Mesenchymal stem cell (in vitro differentiated cells and primary cell): ENCODE measurements at regions not wholly inside any gene's neighbourhood (a gene's known extent, or its start where the extent isn't known, plus 50 kb on each side); places are given as distances from the start of the nearest gene placed in this dataset.
"Not testable (repeated sequence)": the region's sequence is repeated elsewhere in the genome, so short reads cannot be mapped to it uniquely, and the experiment has no call there.

Experiments
- DNase-seq: peaks from one replicate; pipeline ENCODE4 v3.0.0-alpha.2; 2013
- H2AFZ ChIP-seq: one replicate; pipeline ENCODE4 v1.6.1; 2013; ENCODE audit warnings: low read depth, mild to moderate bottlenecking, control low read depth, inconsistent platforms, low read length, moderate library complexity
- H2AK5ac ChIP-seq: 2 replicates; pipeline ENCODE4 v1.6.1; 2013; ENCODE audit warnings: low read length, moderate library complexity, mild to moderate bottlenecking, inconsistent platforms; ENCODE audit not compliant: severe bottlenecking
- H2BK120ac ChIP-seq: one replicate; pipeline ENCODE4 v1.6.1; 2013; ENCODE audit warnings: low read depth, mild to moderate bottlenecking, inconsistent platforms, low read length, moderate library complexity
- H2BK12ac ChIP-seq, 2 experiments: one replicate each; pipeline ENCODE4 v1.6.1; 2013; ENCODE audit warnings: inconsistent platforms in 2 of 2, low read length in 2 of 2, mild to moderate bottlenecking in 2 of 2, moderate library complexity in 2 of 2, control low read depth in 1 of 2
- H2BK15ac ChIP-seq: one replicate; pipeline ENCODE4 v1.6.1; 2013; ENCODE audit warnings: mild to moderate bottlenecking, low read depth, inconsistent platforms; ENCODE audit not compliant: poor library complexity, severe bottlenecking
- H2BK5ac ChIP-seq: 2 replicates; pipeline ENCODE4 v1.6.1; 2013; ENCODE audit warnings: low read depth, mild to moderate bottlenecking, low read length, control low read depth, inconsistent platforms; ENCODE audit not compliant: poor library complexity, severe bottlenecking
- H3K14ac ChIP-seq, 2 experiments: one replicate each; pipeline ENCODE4 v1.6.1; 2013; ENCODE audit warnings: inconsistent platforms in 2 of 2, low read length in 2 of 2, control low read depth in 1 of 2, mild to moderate bottlenecking in 1 of 2, moderate library complexity in 1 of 2
- H3K18ac ChIP-seq, 2 experiments: one replicate each; pipeline ENCODE4 v1.6.1; 2013; ENCODE audit warnings: inconsistent platforms in 2 of 2, low read length in 2 of 2, control low read depth in 1 of 2, low read depth in 1 of 2, mild to moderate bottlenecking in 1 of 2
- H3K23ac ChIP-seq, 2 experiments: one replicate each; pipeline ENCODE4 v1.6.1; 2013; ENCODE audit warnings: inconsistent platforms in 2 of 2, low read length in 2 of 2, mild to moderate bottlenecking in 2 of 2, moderate library complexity in 2 of 2, control low read depth in 1 of 2
- H3K27ac ChIP-seq: 2 replicates; pipeline ENCODE4 v1.5.1; 2013; ENCODE audit warnings: mild to moderate bottlenecking, moderate library complexity, low read length, control low read depth, inconsistent platforms; ENCODE audit not compliant: poor library complexity, severe bottlenecking
- H3K27me3 ChIP-seq, 2 experiments: 2 replicates each; pipeline versions ENCODE4 v1.6.1 to v1.7.0; 2013; ENCODE audit warnings: low read length in 2 of 2, mild to moderate bottlenecking in 2 of 2, moderate library complexity in 2 of 2, control low read depth in 1 of 2, inconsistent platforms in 1 of 2; ENCODE audit not compliant: control insufficient read depth in 1 of 2, insufficient read depth in 1 of 2
- H3K36me3 ChIP-seq, 2 experiments: 2 replicates each; pipeline versions ENCODE4 v1.6.1 to v1.7.0; 2013; ENCODE audit warnings: low read length in 2 of 2, control low read depth in 1 of 2, inconsistent platforms in 1 of 2, low read depth in 1 of 2, mild to moderate bottlenecking in 1 of 2; ENCODE audit not compliant: insufficient read depth in 2 of 2, control insufficient read depth in 1 of 2
- H3K4ac ChIP-seq, 2 experiments: one replicate each; pipeline ENCODE4 v1.6.1; 2013; ENCODE audit warnings: inconsistent platforms in 2 of 2, low read length in 2 of 2, mild to moderate bottlenecking in 2 of 2, moderate library complexity in 2 of 2, control low read depth in 1 of 2, low read depth in 1 of 2
- H3K4me1 ChIP-seq: 2 replicates; pipeline ENCODE4 v1.6.1; 2013; ENCODE audit warnings: low read depth, low read length, control low read depth; ENCODE audit not compliant: control insufficient read depth, insufficient read depth
- H3K4me2 ChIP-seq: 2 replicates; pipeline ENCODE4 v1.6.1; 2013; ENCODE audit warnings: low read length, mild to moderate bottlenecking, inconsistent platforms; ENCODE audit not compliant: poor library complexity, severe bottlenecking
- H3K4me3 ChIP-seq, 2 experiments: 2 replicates each; pipeline versions ENCODE4 v1.5.1 to v1.7.0; 2013; ENCODE audit warnings: low read length in 2 of 2, mild to moderate bottlenecking in 2 of 2, control low read depth in 1 of 2, low read depth in 1 of 2; ENCODE audit not compliant: insufficient read depth in 1 of 2
- H3K79me1 ChIP-seq: replicated peaks from 2 replicates; pipeline ENCODE4 v1.6.1; 2013; ENCODE audit warnings: mild to moderate bottlenecking, control low read depth, low read length, inconsistent platforms; ENCODE audit not compliant: poor library complexity, severe bottlenecking
- H3K9ac ChIP-seq: 2 replicates; pipeline ENCODE4 v1.7.0; 2013; ENCODE audit warnings: mild to moderate bottlenecking, low read length, moderate library complexity
- H3K9me3 ChIP-seq: 2 replicates; pipeline ENCODE4 v1.7.0; 2013; ENCODE audit warnings: mild to moderate bottlenecking, low read length; ENCODE audit not compliant: control insufficient read depth
- H4K8ac ChIP-seq: one replicate; pipeline ENCODE4 v1.6.1; 2013; ENCODE audit warnings: inconsistent platforms, mild to moderate bottlenecking, low read length, moderate library complexity
- H4K91ac ChIP-seq: one replicate; pipeline ENCODE4 v1.6.1; 2013; ENCODE audit warnings: mild to moderate bottlenecking, low read length, inconsistent platforms
- WGBS: methylation state at CpG from one replicate; pipeline ENCODE4 v1.1.7; 2013; ENCODE audit warnings: mixed read lengths; 5-methylcytosine and 5-hydroxymethylcytosine counted together

DNA sequence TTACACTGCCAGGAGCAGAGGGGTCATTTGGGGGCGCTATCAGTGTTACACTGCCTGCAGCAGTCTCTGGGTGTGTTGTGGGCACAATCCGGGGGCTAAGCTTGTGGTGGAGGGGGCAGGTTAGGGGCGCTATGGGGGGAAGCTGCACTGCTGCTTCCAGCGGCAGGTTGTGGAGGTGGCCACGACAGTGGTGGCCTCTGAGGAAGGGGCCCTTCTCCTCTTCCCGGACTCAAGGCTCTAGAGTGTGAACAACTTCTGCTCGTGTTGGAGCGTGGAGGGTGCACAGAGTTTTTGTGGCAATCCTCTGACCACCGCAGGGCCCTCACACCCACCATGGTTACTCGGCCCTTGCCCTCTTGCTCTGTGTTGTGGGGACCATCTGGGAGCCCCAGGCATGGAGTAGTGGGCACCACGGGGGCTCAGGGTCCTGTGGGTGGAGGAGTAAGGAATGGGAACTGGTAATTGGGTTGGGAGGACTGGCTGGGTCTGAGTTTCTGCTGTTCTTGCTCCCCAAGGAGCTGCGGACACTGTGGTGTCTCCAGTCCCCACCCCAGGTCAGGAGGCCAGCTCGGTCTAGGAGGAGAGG, 4460.6 kb upstream of the OR11H1 start:
- not testable (repeated sequence) for H2BK120ac ChIP-seq, H3K18ac ChIP-seq, H2AK5ac ChIP-seq, H3K9ac ChIP-seq, H3K36me3 ChIP-seq, H2BK12ac ChIP-seq, H3K4me2 ChIP-seq, H3K27ac ChIP-seq, H3K4ac ChIP-seq, H3K27me3 ChIP-seq, H3K4me1 ChIP-seq, H4K91ac ChIP-seq, H4K8ac ChIP-seq, H3K4me3 ChIP-seq, H3K14ac ChIP-seq, H2BK15ac ChIP-seq, H3K79me1 ChIP-seq, H2BK5ac ChIP-seq, H2AFZ ChIP-seq, DNase-seq, H3K23ac ChIP-seq
- 65% methylated on average over 13 of the region's 13 CpGs for WGBS
- H3K9me3 ChIP-seq: peaks cover 26% of the 10 kb centered on the region

DNA sequence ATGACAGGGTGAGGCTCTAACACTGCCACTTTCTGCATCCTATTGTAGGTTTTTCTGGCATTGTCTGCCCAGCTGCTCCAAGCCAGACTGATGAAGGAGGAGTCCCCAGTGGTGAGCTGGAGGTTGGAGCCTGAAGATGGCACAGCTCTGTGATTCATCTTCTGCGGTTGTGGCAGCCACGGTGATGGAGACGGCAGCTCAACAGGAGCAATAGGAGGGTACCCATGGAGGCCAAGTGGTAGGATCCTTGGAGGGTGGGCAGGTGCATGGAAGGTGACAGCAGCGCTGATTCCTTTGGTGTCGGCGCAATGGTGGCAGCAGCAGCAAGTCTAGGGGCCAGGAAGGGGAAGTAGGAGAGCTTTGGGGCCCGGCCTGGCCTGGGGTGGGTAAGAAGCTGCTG, 4460.1 kb upstream of the OR11H1 start:
- H3K36me3 ChIP-seq: not testable (repeated sequence)
- WGBS: 69% methylated on average over 7 of the region's 7 CpGs

DNA sequence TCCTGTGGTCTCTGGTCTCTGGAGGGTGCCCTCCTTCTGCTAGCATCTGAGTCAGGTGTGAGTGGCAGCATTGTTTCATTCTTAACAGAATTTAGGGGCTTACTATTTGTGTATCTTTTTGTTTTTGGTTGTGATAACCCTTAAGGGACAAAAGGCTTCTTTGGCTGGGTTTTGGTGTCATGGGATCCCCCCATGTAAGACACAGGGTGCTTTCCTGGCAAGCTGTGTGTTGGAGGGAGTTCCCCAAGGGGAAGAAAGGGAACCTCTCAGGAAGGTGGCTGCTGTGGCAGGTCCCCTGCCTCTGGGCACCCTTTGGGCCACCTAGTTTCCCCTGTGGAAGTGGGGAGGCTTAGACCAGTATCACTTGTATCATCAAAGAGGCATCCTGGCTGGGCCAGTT, 4459.6 kb upstream of the OR11H1 start:
- not testable (repeated sequence) for H3K14ac ChIP-seq, H2BK15ac ChIP-seq, H2BK12ac ChIP-seq, DNase-seq, H3K9ac ChIP-seq, H3K36me3 ChIP-seq, H3K4ac ChIP-seq, H3K27ac ChIP-seq, H4K8ac ChIP-seq, H3K23ac ChIP-seq, H3K79me1 ChIP-seq, H3K4me2 ChIP-seq, H3K4me1 ChIP-seq, H2AFZ ChIP-seq, H3K27me3 ChIP-seq, H2BK5ac ChIP-seq, H2AK5ac ChIP-seq, H2BK120ac ChIP-seq, H4K91ac ChIP-seq, H3K4me3 ChIP-seq, H3K18ac ChIP-seq
- peaks cover 22% of the 10 kb centered on the region for H3K9me3 ChIP-seq

More for the DNA sequence above, 4460.1 kb upstream of the OR11H1 start:
- not testable (repeated sequence) for H3K23ac ChIP-seq, H2BK120ac ChIP-seq, H4K8ac ChIP-seq, H3K4me2 ChIP-seq, H2BK15ac ChIP-seq, H3K14ac ChIP-seq, DNase-seq, H3K4me1 ChIP-seq, H3K4ac ChIP-seq, H3K27ac ChIP-seq, H2AFZ ChIP-seq, H3K4me3 ChIP-seq, H2AK5ac ChIP-seq, H3K9ac ChIP-seq, H3K79me1 ChIP-seq, H2BK12ac ChIP-seq, H3K18ac ChIP-seq, H2BK5ac ChIP-seq, H3K27me3 ChIP-seq
- H4K91ac ChIP-seq: peak overlapping the region; percentile 70
- peaks cover 26% of the 10 kb centered on the region for H3K9me3 ChIP-seq
